Loucy (cell line): ENCODE measurements at regions not wholly inside any gene's neighbourhood (a gene's known extent, or its start where the extent isn't known, plus 50 kb on each side); places are given as distances from the start of the nearest gene placed in this dataset.

Experiments
- CTCF ChIP-seq: fragments of 200-600 bp; sonication (generic); conservative IDR thresholded peaks from 2 replicates; pipeline ENCODE4 v1.5.1; 2014; ENCODE audit warnings: mild to moderate bottlenecking, antibody characterized with exemption, low read length
- EZH2phosphoT487 ChIP-seq: fragments of 200-600 bp; IDR thresholded peaks from 2 replicates; pipeline ENCODE4 v1.6.1; 2018; ENCODE audit warnings: antibody characterized with exemption, mild to moderate bottlenecking, moderate library complexity, borderline replicate concordance

- TF ChIP-seq CTCF (no peak), EZH2phosphoT487 (no peak)
Measured at GRCh38 chr6:140029551-140029950, 655.1 kb upstream of the CITED2 start.
